Right lobe of liver (tissue), 6 donors: ENCODE measurements at regions not wholly inside any gene's neighbourhood (a gene's known extent, or its start where the extent isn't known, plus 50 kb on each side); places are given as distances from the start of the nearest gene placed in this dataset.

Experiments used
- ATAC-seq, 4 donors: fragments of 200-7000 bp; cut with Tn5 transposase; one replicate each; pipeline ENCODE4 v1.9.1; 2020; ENCODE audit warnings: mild to moderate bottlenecking in 4 of 4, moderate library complexity in 4 of 4
- DNase-seq, 3 donors: peaks; one replicate each; pipeline ENCODE4 v3.0.0-alpha.2; 2020
- H3K27ac ChIP-seq, 3 donors: fragments of 200-600 bp; one replicate each; pipeline ENCODE4 v1.8.0; 2022
- H3K27me3 ChIP-seq, 2 donors: fragments of 200-600 bp; one replicate each; pipeline ENCODE4 v1.8.0; 2022
- H3K36me3 ChIP-seq, 4 donors: fragments of 200-600 bp; sonication (generic) in 1 of 4; one replicate each; pipeline versions ENCODE4 v1.5.1 to v1.8.0; 2017 to 2022; ENCODE audit warnings: control low read depth in 1 of 4
- H3K4me1 ChIP-seq, 4 donors: fragments of 200-600 bp; sonication (generic) in 1 of 4; one replicate each; pipeline versions ENCODE4 v1.5.1 to v1.8.0; 2017 to 2022; ENCODE audit warnings: control low read depth in 1 of 4
- H3K4me3 ChIP-seq, 3 donors: fragments of 200-600 bp; one replicate each; pipeline ENCODE4 v1.8.0; 2022
- H3K9me3 ChIP-seq, 4 donors: fragments of 200-600 bp; sonication (generic) in 1 of 4; one replicate each; pipeline versions ENCODE4 v1.5.1 to v1.8.0; 2017 to 2022; ENCODE audit warnings: control low read depth in 1 of 4
- CTCF ChIP-seq, 4 donors: fragments of 200-600 bp in 3 of 4; fragments of 450-650 bp in 1 of 4; IDR thresholded peaks; one replicate each; pipeline versions ENCODE4 v1.5.1 to v1.8.0; 2016 to 2022; ENCODE audit warnings: antibody characterized with exemption in 4 of 4, mild to moderate bottlenecking in 2 of 4
- POLR2A ChIP-seq: fragments of 450-650 bp; IDR thresholded peaks from one replicate; pipeline ENCODE4 v1.6.1; 2017; ENCODE audit warnings: antibody characterized with exemption, mild to moderate bottlenecking
- WGBS: methylation state at CpG from one replicate; pipeline ENCODE4 v1.1.6; 2018; ENCODE audit warnings: low coverage, low lambda C conversion rate; ENCODE audit not compliant: insufficient coverage; ENCODE audit errors: missing lambda C conversion rate; 5-methylcytosine and 5-hydroxymethylcytosine counted together
- intact Hi-C, 2 donors: fragments of 100-400 bp; cut with DNase I; formaldehyde crosslinking; loops; one replicate each; pipeline versions ENCODE4 v1.11.2 to v1.14.1; 2022
- donor health status: DM: no; HTN: yes; CAD: no.
- donor health status: DM: no; HTN: no; CAD: no.
- donor health status: DM: no; HTN: no; CAD: no.
- donor health status: DM: no; HTN: yes; CAD: no.
- donor health status: DM: no; HTN: yes; CAD: no.

GRCh38 chr20:22403632-22404361 lies 180.6 kb downstream of the FOXA2 start:
- TF ChIP-seq POLR2A (no peak), CTCF (IDR thresholded peaks at IDR 0.05) (no peak)

GRCh38 chr20:22403022-22403631 lies 181.2 kb downstream of the FOXA2 start:
- ATAC-seq: peak; percentile 13 to 58 (median 36)
- Histone ChIP-seq H3K4me3 (peak overlapping the region; percentile 2 to 30 (median 27)), H3K9me3 (no peaks in the 10 kb centered on the region), H3K27ac (peak overlapping the region in 1 of 3 donors; percentile 24), H3K36me3 (no peaks in the 10 kb centered on the region), H3K27me3 (no peaks in the 10 kb centered on the region), H3K4me1 (peaks cover 0 to 18% (median 0%) of the 10 kb centered on the region in 4 donors)
- no peak for DNase-seq
- WGBS: 40% methylated on average over 13 of the region's 13 CpGs
- TF ChIP-seq POLR2A (no peak), CTCF (IDR thresholded peaks at IDR 0.05) (no peak)
- intact Hi-C loops: no loop called here

More at GRCh38 chr20:22403632-22404361, 180.6 kb downstream of the FOXA2 start:
- Histone ChIP-seq H3K4me3 (peak overlapping the region; percentile 2 to 30 (median 27)), H3K4me1 (peaks cover 0 to 18% (median 0%) of the 10 kb centered on the region in 4 donors), H3K27me3 (no peaks in the 10 kb centered on the region), H3K27ac (peak overlapping the region in 1 of 3 donors; percentile 24), H3K9me3 (no peaks in the 10 kb centered on the region), H3K36me3 (no peaks in the 10 kb centered on the region)
- peak; percentile 48 to 68 (median 61) for ATAC-seq
- no peak for DNase-seq
- WGBS: 34% methylated on average over 13 of the region's 13 CpGs
- intact Hi-C loops: no loop called here

GRCh38 chr20:22402550-22402949 lies 181.8 kb downstream of the FOXA2 start:
- peak overlapping the region in 1 of 3 donors; percentile 12 for H3K27ac ChIP-seq
- ATAC-seq: no peak
- DNase-seq: no peak
- no peaks in the 10 kb centered on the region for H3K9me3 ChIP-seq
- peaks cover 0 to 18% (median 0%) of the 10 kb centered on the region in 4 donors for H3K4me1 ChIP-seq
- no peaks in the 10 kb centered on the region for H3K27me3 ChIP-seq
- no peak overlapping the region for H3K4me3 ChIP-seq
- TF ChIP-seq POLR2A: no peak
- no peaks in the 10 kb centered on the region for H3K36me3 ChIP-seq
- intact Hi-C loops: no loop called here
- 79% methylated on average over 7 of the region's 7 CpGs for WGBS

- no peak overlapping the region for H3K4me3 ChIP-seq
- no peaks in the 10 kb centered on the region for H3K36me3 ChIP-seq
- H3K27me3 ChIP-seq: no peaks in the 10 kb centered on the region
- WGBS: 78% methylated on average over 4 of the region's 4 CpGs
- peaks cover 0 to 18% (median 0%) of the 10 kb centered on the region in 4 donors for H3K4me1 ChIP-seq
- ATAC-seq (no peak), DNase-seq (no peak)
- intact Hi-C loops: no loop called here
- H3K9me3 ChIP-seq: no peaks in the 10 kb centered on the region
- TF ChIP-seq POLR2A (no peak), CTCF (IDR thresholded peaks at IDR 0.05) (no peak)
- no peak overlapping the region for H3K27ac ChIP-seq
Measured at GRCh38 chr20:22400440-22400839, 183.9 kb downstream of the FOXA2 start.

GRCh38 chr20:22394583-22394982 lies 189.8 kb downstream of the FOXA2 start:
- no peaks in the 10 kb centered on the region for H3K27me3 ChIP-seq
- 100% methylated on average over 1 of the region's 1 CpG for WGBS
- intact Hi-C loops: no loop called here
- H3K4me3 ChIP-seq: no peak overlapping the region
- H3K4me1 ChIP-seq: no peaks in the 10 kb centered on the region
- ATAC-seq (peak in 1 of 4 donors; percentile 61), DNase-seq (no peak)
- H3K27ac ChIP-seq: no peak overlapping the region
- no peaks in the 10 kb centered on the region for H3K9me3 ChIP-seq
- TF ChIP-seq POLR2A (no peak), CTCF (IDR thresholded peaks at IDR 0.05) (no peak)
- no peaks in the 10 kb centered on the region for H3K36me3 ChIP-seq
